ENCODE measurements at regions not wholly inside any gene's neighbourhood (a gene's known extent, or its start where the extent isn't known, plus 50 kb on each side); places are given as distances from the start of the nearest gene placed in this dataset.
A peak's percentile ranks its signal among the peaks of the same experiment; 100 is the strongest.
"Not testable (repeated sequence)": the region's sequence is repeated elsewhere in the genome, so short reads cannot be mapped to it uniquely, and the experiment has no call there.

- H3K36me3 Mint-ChIP-seq, result no peaks in the 10 kb centered on the region
- no peak overlapping the region for H3K4me3 Mint-ChIP-seq
- no peaks in the 10 kb centered on the region for H3K4me1 Mint-ChIP-seq
- no peak overlapping the region for H3K27ac Mint-ChIP-seq
- DNase-seq, result no peak
- no peaks in the 10 kb centered on the region for H3K27me3 Mint-ChIP-seq
- CTCF ChIA-PET, result no interaction called here
- no peaks in the 10 kb centered on the region for H3K9me3 Mint-ChIP-seq
These were observed 541.4 kb downstream of the DACH1 start for GRCh38 chr13:71325556-71325955.

- H3K9me3 Mint-ChIP-seq, result no peaks in the 10 kb centered on the region
- no peak overlapping the region for H3K4me3 Mint-ChIP-seq
- no peaks in the 10 kb centered on the region for H3K4me1 Mint-ChIP-seq
- H3K27ac Mint-ChIP-seq, result no peak overlapping the region
- H3K36me3 Mint-ChIP-seq, result no peaks in the 10 kb centered on the region
- DNase-seq, result no peak
- CTCF ChIA-PET, result no interaction called here
- no peaks in the 10 kb centered on the region for H3K27me3 Mint-ChIP-seq
These were observed 543.7 kb downstream of the DACH1 start for GRCh38 chr13:71323266-71323665.

GRCh38 chr13:71320452-71320851 lies 546.6 kb downstream of the DACH1 start:
- Mint-ChIP-seq H3K36me3 (no peaks in the 10 kb centered on the region), H3K4me3 (no peak overlapping the region), H3K9me3 (no peaks in the 10 kb centered on the region), H3K4me1 (no peaks in the 10 kb centered on the region), H3K27ac (no peak overlapping the region), H3K27me3 (no peaks in the 10 kb centered on the region)
- CTCF ChIA-PET, result interaction anchor here (1.4 to 1.6 kb wide), 2 partner anchors 157 to 558 kb away, joined by 3 to 5 read pairs; no protein-coding TSS in a partner anchor
- DNase-seq, result peak; percentile 25

- CTCF ChIA-PET, result no interaction called here
- no peak for DNase-seq
- Mint-ChIP-seq H3K36me3 (no peaks in the 10 kb centered on the region), H3K27me3 (no peaks in the 10 kb centered on the region), H3K27ac (no peak overlapping the region), H3K4me1 (no peaks in the 10 kb centered on the region), H3K9me3 (no peaks in the 10 kb centered on the region), H3K4me3 (no peak overlapping the region)
These were observed 550.1 kb downstream of the DACH1 start for GRCh38 chr13:71316792-71317363.

- H3K27me3 Mint-ChIP-seq, result no peaks in the 10 kb centered on the region
- CTCF ChIA-PET, result no interaction called here
- no peak overlapping the region for H3K4me3 Mint-ChIP-seq
- H3K27ac Mint-ChIP-seq, result no peak overlapping the region
- H3K4me1 Mint-ChIP-seq, result no peaks in the 10 kb centered on the region
- H3K36me3 Mint-ChIP-seq, result no peaks in the 10 kb centered on the region
- no peaks in the 10 kb centered on the region for H3K9me3 Mint-ChIP-seq
- DNase-seq, result no peak
These were observed 554.1 kb downstream of the DACH1 start for GRCh38 chr13:71312923-71313322.

- H3K4me3 Mint-ChIP-seq, result no peak overlapping the region
- H3K27me3 Mint-ChIP-seq, result no peaks in the 10 kb centered on the region
- no peaks in the 10 kb centered on the region for H3K4me1 Mint-ChIP-seq
- no peak overlapping the region for H3K27ac Mint-ChIP-seq
- CTCF ChIA-PET, result interaction anchor here (0.8 kb wide), 1 partner anchor 9 kb away, joined by 3 read pairs; no protein-coding TSS in a partner anchor
- DNase-seq, result no peak
- no peaks in the 10 kb centered on the region for H3K9me3 Mint-ChIP-seq
- no peaks in the 10 kb centered on the region for H3K36me3 Mint-ChIP-seq
These were observed 557.1 kb downstream of the DACH1 start for GRCh38 chr13:71309905-71310304.

- Mint-ChIP-seq H3K4me3 (no peak overlapping the region), H3K27me3 (no peaks in the 10 kb centered on the region), H3K36me3 (no peaks in the 10 kb centered on the region), H3K4me1 (no peaks in the 10 kb centered on the region), H3K9me3 (no peaks in the 10 kb centered on the region), H3K27ac (no peak overlapping the region)
- CTCF ChIA-PET, result no interaction called here
- no peak for DNase-seq
These were observed 560.2 kb downstream of the DACH1 start for GRCh38 chr13:71306821-71307220.

- no peaks in the 10 kb centered on the region for H3K4me1 Mint-ChIP-seq
- H3K9me3 Mint-ChIP-seq, result no peaks in the 10 kb centered on the region
- no peaks in the 10 kb centered on the region for H3K27me3 Mint-ChIP-seq
- no peak overlapping the region for H3K4me3 Mint-ChIP-seq
- CTCF ChIA-PET, result no interaction called here
- no peaks in the 10 kb centered on the region for H3K36me3 Mint-ChIP-seq
- DNase-seq, result no peak
- H3K27ac Mint-ChIP-seq, result no peak overlapping the region
These were observed 562.1 kb downstream of the DACH1 start for GRCh38 chr13:71304861-71305260.

GRCh38 chr13:71303144-71303543 lies 563.9 kb downstream of the DACH1 start:
- H3K27me3 Mint-ChIP-seq, result no peaks in the 10 kb centered on the region
- CTCF ChIA-PET, result no interaction called here

GRCh38 chr13:71300602-71301001 lies 566.4 kb downstream of the DACH1 start:
- Mint-ChIP-seq H3K4me3 (no peak overlapping the region), H3K9me3 (no peaks in the 10 kb centered on the region), H3K36me3 (no peaks in the 10 kb centered on the region), H3K4me1 (no peaks in the 10 kb centered on the region), H3K27ac (no peak overlapping the region), H3K27me3 (peaks cover 3% of the 10 kb centered on the region)
- no peak for DNase-seq
- CTCF ChIA-PET, result no interaction called here

More at GRCh38 chr13:71303144-71303543, 563.9 kb downstream of the DACH1 start:
- H3K9me3 Mint-ChIP-seq, result no peaks in the 10 kb centered on the region
- no peak overlapping the region for H3K4me3 Mint-ChIP-seq
- no peaks in the 10 kb centered on the region for H3K36me3 Mint-ChIP-seq
- no peak overlapping the region for H3K27ac Mint-ChIP-seq
- no peaks in the 10 kb centered on the region for H3K4me1 Mint-ChIP-seq
- no peak for DNase-seq

- Mint-ChIP-seq H3K36me3 (peaks cover 3% of the 10 kb centered on the region), H3K4me3 (peak overlapping the region; percentile 12), H3K27me3 (peaks cover 7% of the 10 kb centered on the region), H3K27ac (peak overlapping the region; percentile 90), H3K9me3 (peaks cover 1% of the 10 kb centered on the region), H3K4me1 (peaks cover 22% of the 10 kb centered on the region)
- CTCF ChIA-PET, result no interaction called here
- DNase-seq, result no peak
These were observed 575.2 kb downstream of the DACH1 start for GRCh38 chr13:71291842-71292146.

GRCh38 chr13:71290963-71291841 lies 575.8 kb downstream of the DACH1 start:
- Mint-ChIP-seq H3K36me3 (peaks cover 3% of the 10 kb centered on the region), H3K27ac (peak overlapping the region; percentile 90), H3K27me3 (peaks cover 10% of the 10 kb centered on the region), H3K4me3 (peak overlapping the region; percentile 70), H3K9me3 (peaks cover 1% of the 10 kb centered on the region), H3K4me1 (peaks cover 22% of the 10 kb centered on the region)
- peak; percentile 62 for DNase-seq
- CTCF ChIA-PET, result no interaction called here

- H3K4me1 Mint-ChIP-seq, result peaks cover 22% of the 10 kb centered on the region
- H3K9me3 Mint-ChIP-seq, H3K36me3 Mint-ChIP-seq, DNase-seq, CTCF ChIA-PET, H3K4me3 Mint-ChIP-seq: not testable (repeated sequence)
- H3K27me3 Mint-ChIP-seq, result peaks cover 14% of the 10 kb centered on the region
- H3K27ac Mint-ChIP-seq, result peak overlapping the region; percentile 64
These were observed 577.0 kb downstream of the DACH1 start for GRCh38 chr13:71289980-71290379.

GRCh38 chr13:71285700-71286099 lies 581.3 kb downstream of the DACH1 start:
- Mint-ChIP-seq H3K4me3 (no peak overlapping the region), H3K9me3 (no peaks in the 10 kb centered on the region), H3K27me3 (peaks cover 14% of the 10 kb centered on the region), H3K27ac (no peak overlapping the region), H3K36me3 (peaks cover 2% of the 10 kb centered on the region), H3K4me1 (peaks cover 10% of the 10 kb centered on the region)
- CTCF ChIA-PET, result interaction anchor here (1.0 kb wide), 1 partner anchor 593 kb away, joined by 3 read pairs; no protein-coding TSS in a partner anchor
- peak; percentile 31 for DNase-seq

- Mint-ChIP-seq H3K27ac (no peak overlapping the region), H3K4me1 (no peaks in the 10 kb centered on the region), H3K27me3 (no peaks in the 10 kb centered on the region), H3K36me3 (no peaks in the 10 kb centered on the region), H3K4me3 (no peak overlapping the region), H3K9me3 (no peaks in the 10 kb centered on the region)
- no peak for DNase-seq
- CTCF ChIA-PET, result no interaction called here
These were observed 588.5 kb downstream of the DACH1 start for GRCh38 chr13:71278512-71278911.
